ENCODE measurements at regions not wholly inside any gene's neighbourhood (a gene's known extent, or its start where the extent isn't known, plus 50 kb on each side); places are given as distances from the start of the nearest gene placed in this dataset.

DNA sequence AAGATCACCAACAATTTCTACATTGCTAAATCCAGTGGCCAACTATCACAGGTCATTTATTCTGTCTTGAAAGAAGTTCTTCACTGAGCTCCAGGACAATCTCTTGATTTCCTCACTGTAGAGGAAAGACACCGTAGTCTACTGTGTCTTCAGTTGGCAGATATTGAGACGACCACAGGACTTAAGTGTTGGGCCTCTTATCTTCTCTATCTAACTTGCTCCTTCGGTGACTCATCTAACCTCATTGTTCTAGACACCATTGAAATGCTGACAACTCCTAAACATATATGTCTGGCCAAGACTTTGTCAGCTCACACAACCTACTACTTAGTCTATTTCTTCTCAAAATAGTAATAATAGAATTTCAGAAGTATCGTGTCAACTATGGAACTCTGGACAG, 425.8 kb downstream of the ARAP2 start:
- TF ChIP-seq EZH2 (IDR thresholded peaks at IDR 0.05; ENCODE audit: borderline replicate concordance) (no peak), EZH2phosphoT487 (IDR thresholded peaks at IDR 0.05; ENCODE audit: low read depth, severe bottlenecking, unreplicated experiment) (no peak)
- TF ChIP-seq, protein P1, sequence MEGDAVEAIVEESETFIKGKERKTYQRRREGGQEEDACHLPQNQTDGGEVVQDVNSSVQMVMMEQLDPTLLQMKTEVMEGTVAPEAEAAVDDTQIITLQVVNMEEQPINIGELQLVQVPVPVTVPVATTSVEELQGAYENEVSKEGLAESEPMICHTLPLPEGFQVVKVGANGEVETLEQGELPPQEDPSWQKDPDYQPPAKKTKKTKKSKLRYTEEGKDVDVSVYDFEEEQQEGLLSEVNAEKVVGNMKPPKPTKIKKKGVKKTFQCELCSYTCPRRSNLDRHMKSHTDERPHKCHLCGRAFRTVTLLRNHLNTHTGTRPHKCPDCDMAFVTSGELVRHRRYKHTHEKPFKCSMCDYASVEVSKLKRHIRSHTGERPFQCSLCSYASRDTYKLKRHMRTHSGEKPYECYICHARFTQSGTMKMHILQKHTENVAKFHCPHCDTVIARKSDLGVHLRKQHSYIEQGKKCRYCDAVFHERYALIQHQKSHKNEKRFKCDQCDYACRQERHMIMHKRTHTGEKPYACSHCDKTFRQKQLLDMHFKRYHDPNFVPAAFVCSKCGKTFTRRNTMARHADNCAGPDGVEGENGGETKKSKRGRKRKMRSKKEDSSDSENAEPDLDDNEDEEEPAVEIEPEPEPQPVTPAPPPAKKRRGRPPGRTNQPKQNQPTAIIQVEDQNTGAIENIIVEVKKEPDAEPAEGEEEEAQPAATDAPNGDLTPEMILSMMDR (IDR thresholded peaks at IDR 0.05; ENCODE audit: poor library complexity), result no peak
